GM12878 (cell line): ENCODE measurements at regions not wholly inside any gene's neighbourhood (a gene's known extent, or its start where the extent isn't known, plus 50 kb on each side); places are given as distances from the start of the nearest gene placed in this dataset.

Source experiments
- SMC3 ChIP-seq: IDR thresholded peaks from 2 replicates; pipeline ENCODE4 v1.6.1; 2011; ENCODE audit warnings: low read length, improper control_type of control experiment, borderline replicate concordance
- TF ChIP-seq, protein P1 (sequence below): fragments of 450-650 bp; IDR thresholded peaks from 2 replicates; pipeline ENCODE4 v1.6.1; 2016; ENCODE audit warnings: mild to moderate bottlenecking

DNA sequence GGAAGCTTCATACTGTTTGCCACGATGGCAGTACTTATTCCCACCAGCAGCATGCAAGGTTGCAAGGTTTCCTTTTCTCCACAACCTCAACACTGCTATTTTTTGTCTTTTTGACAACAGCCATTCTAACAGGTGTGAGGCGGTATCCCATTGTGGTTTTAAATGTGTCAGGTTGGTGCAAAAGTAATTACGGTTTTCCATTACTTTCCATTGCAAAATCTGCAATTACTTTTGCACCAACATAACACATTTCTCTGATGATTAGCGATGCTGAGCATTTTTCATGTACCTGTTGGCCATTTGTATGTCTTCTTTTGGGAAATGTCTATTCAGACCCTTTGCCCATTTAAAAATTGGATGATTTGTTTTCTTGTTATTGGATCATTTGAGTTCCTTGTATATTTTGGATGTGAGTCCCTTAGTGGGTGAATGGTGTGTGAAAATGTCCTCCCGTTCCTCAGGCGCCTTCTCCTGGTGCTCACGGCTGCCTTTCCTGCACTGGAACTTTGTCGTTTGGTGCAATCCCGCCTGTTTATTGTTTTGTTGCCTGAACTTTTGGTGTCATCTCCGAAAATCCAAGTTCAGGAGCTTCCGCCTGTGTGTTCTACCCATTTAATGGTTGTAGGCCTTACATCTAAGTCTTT lies 213.6 kb downstream of the KIF26A start:
- no peak for TF ChIP-seq SMC3
- TF ChIP-seq, protein P1, sequence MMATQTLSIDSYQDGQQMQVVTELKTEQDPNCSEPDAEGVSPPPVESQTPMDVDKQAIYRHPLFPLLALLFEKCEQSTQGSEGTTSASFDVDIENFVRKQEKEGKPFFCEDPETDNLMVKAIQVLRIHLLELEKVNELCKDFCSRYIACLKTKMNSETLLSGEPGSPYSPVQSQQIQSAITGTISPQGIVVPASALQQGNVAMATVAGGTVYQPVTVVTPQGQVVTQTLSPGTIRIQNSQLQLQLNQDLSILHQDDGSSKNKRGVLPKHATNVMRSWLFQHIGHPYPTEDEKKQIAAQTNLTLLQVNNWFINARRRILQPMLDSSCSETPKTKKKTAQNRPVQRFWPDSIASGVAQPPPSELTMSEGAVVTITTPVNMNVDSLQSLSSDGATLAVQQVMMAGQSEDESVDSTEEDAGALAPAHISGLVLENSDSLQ = no peak
